ENCODE measurements at regions not wholly inside any gene's neighbourhood (a gene's known extent, or its start where the extent isn't known, plus 50 kb on each side); places are given as distances from the start of the nearest gene placed in this dataset.

DNA sequence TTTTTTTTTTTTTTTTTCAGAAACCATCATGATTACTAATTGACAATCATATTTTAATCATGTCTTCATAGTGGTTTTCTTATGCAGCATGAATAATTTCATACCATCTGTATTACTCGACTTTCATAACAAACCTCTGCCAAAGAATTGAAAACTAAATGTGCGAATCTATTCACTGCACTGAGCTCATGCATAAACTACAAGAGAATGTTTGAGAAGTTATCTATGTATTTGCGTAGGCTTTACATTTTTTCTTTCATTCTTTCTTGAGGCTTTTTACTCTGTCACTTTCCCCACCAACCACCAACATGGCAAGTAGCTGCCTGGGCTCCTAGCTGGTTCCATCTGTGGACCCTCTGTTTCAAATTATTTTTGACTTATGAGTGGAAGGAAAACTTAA, 1761.0 kb downstream of the STIM2 start:
- Histone ChIP-seq H3K9ac (ENCODE audit: low read length in 2 of 2) (no peak overlapping the region), H3K27me3 (ENCODE audit: control insufficient read depth in 1 of 2, insufficient read depth in 2 of 2, low read length in 2 of 2) (no peaks in the 10 kb centered on the region), H3K27ac (ENCODE audit: low read length) (no peak overlapping the region), H3K4me1 (ENCODE audit: control insufficient read depth, insufficient read depth, low read length) (no peaks in the 10 kb centered on the region), H3K4me3 (ENCODE audit: low read length in 2 of 2) (no peak overlapping the region), H3K9me3 (ENCODE audit: control insufficient read depth in 2 of 2, low read length in 2 of 2) (no peaks in the 10 kb centered on the region), H3K36me3 (ENCODE audit: control insufficient read depth in 2 of 2, insufficient read depth in 2 of 2, low read length in 2 of 2) (no peaks in the 10 kb centered on the region)

DNA sequence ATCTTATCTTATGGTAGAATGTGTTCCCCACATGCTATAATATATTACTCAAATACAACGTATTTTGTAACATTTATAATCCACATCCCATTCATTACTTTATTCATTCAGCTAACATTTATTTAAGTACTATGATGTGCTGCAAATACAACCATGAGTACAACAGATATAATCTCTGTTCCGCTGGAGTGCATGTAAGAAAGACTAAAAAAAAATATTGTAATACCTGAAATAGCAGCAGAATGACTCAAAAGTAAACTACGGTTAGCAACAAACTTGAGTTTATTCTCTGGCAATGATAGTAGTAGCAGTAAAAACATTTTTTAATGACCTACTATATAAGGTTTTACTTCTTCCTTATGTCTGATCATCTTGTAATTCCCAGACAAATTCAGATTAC, 1776.3 kb downstream of the STIM2 start:
- H3K4me1 ChIP-seq (ENCODE audit: control insufficient read depth, insufficient read depth, low read length) = no peaks in the 10 kb centered on the region
- H3K27ac ChIP-seq (ENCODE audit: low read length) = no peak overlapping the region
- H3K9me3 ChIP-seq (ENCODE audit: control insufficient read depth in 2 of 2, low read length in 2 of 2) = no peaks in the 10 kb centered on the region
- H3K27me3 ChIP-seq (ENCODE audit: control insufficient read depth in 1 of 2, insufficient read depth in 2 of 2, low read length in 2 of 2) = no peaks in the 10 kb centered on the region
- no peak overlapping the region for H3K4me3 ChIP-seq (ENCODE audit: low read length in 2 of 2)
- no peaks in the 10 kb centered on the region for H3K36me3 ChIP-seq (ENCODE audit: control insufficient read depth in 2 of 2, insufficient read depth in 2 of 2, low read length in 2 of 2)
- no peak overlapping the region for H3K9ac ChIP-seq (ENCODE audit: low read length in 2 of 2)

DNA sequence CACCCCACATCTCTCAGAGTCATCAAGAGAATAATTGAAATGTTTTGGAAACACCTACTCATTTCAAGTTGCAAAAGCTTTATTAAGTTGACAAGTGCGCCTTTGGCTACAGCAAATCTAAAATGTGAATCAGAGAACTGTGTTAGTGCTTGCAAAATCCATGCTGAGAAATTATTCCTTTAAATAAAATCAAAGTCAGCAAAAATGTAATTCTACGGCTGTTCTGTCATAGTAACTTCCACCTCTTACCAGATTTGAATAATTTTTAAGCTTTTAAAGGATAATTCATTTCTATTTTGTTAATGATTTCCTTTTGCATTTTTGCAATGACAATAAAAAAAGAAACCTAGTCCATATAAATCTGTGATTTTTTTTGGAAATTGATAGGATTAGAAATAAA, 1779.1 kb downstream of the STIM2 start:
- Histone ChIP-seq H3K27me3 (ENCODE audit: control insufficient read depth in 1 of 2, insufficient read depth in 2 of 2, low read length in 2 of 2) (no peaks in the 10 kb centered on the region), H3K9ac (ENCODE audit: low read length in 2 of 2) (no peak overlapping the region), H3K4me1 (ENCODE audit: control insufficient read depth, insufficient read depth, low read length) (no peaks in the 10 kb centered on the region), H3K27ac (ENCODE audit: low read length) (no peak overlapping the region), H3K9me3 (ENCODE audit: control insufficient read depth in 2 of 2, low read length in 2 of 2) (no peaks in the 10 kb centered on the region), H3K4me3 (ENCODE audit: low read length in 2 of 2) (no peak overlapping the region), H3K36me3 (ENCODE audit: control insufficient read depth in 2 of 2, insufficient read depth in 2 of 2, low read length in 2 of 2) (no peaks in the 10 kb centered on the region)

DNA sequence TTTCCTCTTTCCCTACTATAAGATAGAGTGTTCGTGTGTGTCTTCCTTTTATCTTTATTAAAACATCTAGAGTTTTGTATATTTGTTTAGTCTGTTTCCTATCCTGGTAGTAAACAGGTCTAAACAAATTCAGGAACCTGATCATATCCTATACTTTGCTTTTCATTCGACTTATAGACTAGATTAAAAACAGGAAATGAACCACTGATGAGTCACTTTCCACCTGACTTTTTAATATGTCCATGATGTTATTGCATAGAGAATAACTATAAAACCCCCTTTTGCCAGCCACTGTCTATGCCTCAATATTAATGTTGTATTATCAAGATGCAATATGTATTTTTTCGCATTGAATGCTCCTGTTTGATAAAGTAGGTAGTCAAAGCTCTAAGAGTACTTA, 1794.0 kb downstream of the STIM2 start:
- H3K4me1 ChIP-seq (ENCODE audit: control insufficient read depth, insufficient read depth, low read length) = no peaks in the 10 kb centered on the region
- H3K9me3 ChIP-seq (ENCODE audit: control insufficient read depth in 2 of 2, low read length in 2 of 2) = no peaks in the 10 kb centered on the region
- H3K27ac ChIP-seq (ENCODE audit: low read length) = no peak overlapping the region
- H3K36me3 ChIP-seq (ENCODE audit: control insufficient read depth in 2 of 2, insufficient read depth in 2 of 2, low read length in 2 of 2) = no peaks in the 10 kb centered on the region
- H3K9ac ChIP-seq (ENCODE audit: low read length in 2 of 2) = no peak overlapping the region
- H3K4me3 ChIP-seq (ENCODE audit: low read length in 2 of 2) = no peak overlapping the region
- no peaks in the 10 kb centered on the region for H3K27me3 ChIP-seq (ENCODE audit: control insufficient read depth in 1 of 2, insufficient read depth in 2 of 2, low read length in 2 of 2)

DNA sequence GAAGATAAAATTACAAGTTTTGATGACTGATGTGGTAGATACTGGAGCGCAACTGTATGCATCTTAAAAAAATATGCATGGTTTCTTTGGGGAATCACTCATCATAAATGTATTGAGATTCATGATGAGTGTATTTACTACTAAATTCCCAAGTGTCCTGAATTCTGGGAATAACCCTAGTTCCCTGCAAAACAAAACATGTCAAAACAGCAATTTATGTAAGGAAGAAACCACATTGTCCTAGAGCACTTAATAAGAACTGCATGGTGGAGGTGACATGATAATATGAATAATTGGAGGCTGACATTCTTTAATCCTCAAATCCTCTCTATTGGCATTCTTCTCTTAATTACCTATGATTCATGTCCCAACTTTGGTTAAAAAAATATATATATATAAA, 1804.7 kb downstream of the STIM2 start:
- Histone ChIP-seq H3K27ac (ENCODE audit: low read length) (no peak overlapping the region), H3K4me1 (ENCODE audit: control insufficient read depth, insufficient read depth, low read length) (no peaks in the 10 kb centered on the region), H3K9ac (ENCODE audit: low read length in 2 of 2) (no peak overlapping the region), H3K9me3 (ENCODE audit: control insufficient read depth in 2 of 2, low read length in 2 of 2) (no peaks in the 10 kb centered on the region), H3K4me3 (ENCODE audit: low read length in 2 of 2) (no peak overlapping the region), H3K36me3 (ENCODE audit: control insufficient read depth in 2 of 2, insufficient read depth in 2 of 2, low read length in 2 of 2) (no peaks in the 10 kb centered on the region), H3K27me3 (ENCODE audit: control insufficient read depth in 1 of 2, insufficient read depth in 2 of 2, low read length in 2 of 2) (no peaks in the 10 kb centered on the region)

DNA sequence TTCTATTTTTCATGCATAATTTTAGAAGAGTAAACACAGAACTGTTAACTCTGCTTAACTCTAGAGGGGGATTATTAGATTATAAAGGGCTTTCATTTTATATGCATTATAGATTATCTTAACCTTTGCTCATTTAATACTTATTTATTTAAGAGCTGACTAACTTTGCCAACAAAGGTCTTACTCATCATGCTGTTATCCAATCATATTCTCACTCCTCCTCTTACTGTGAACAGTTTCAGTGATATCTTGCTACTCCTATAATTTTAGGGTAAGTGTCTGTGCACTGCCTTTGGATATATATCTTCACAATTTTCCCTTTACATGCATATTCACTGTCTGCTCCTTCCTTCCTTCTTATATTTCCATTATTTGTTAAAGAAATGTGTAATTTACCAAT, 1814.9 kb downstream of the STIM2 start:
- no peaks in the 10 kb centered on the region for H3K36me3 ChIP-seq (ENCODE audit: control insufficient read depth in 2 of 2, insufficient read depth in 2 of 2, low read length in 2 of 2)

DNA sequence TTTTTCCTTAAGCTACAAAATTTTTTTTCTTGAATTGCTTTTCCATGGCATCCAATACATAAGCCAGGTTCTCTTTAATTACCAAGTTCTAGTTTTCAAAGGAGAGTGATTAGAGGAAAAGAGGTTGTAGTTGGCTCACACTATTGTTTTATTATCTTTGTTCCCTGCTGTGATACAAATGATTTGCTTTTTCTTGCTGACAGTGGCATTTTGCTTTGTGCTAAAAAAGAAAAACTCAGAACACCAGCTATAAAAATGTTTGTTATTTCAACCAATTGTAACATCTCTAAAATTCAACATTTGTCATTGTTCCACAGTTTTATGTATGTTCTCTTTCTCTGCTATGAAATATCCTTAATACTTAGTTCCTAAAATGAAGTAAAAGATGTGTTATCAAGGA, 1817.2 kb downstream of the STIM2 start:
- Histone ChIP-seq H3K36me3 (ENCODE audit: control insufficient read depth in 2 of 2, insufficient read depth in 2 of 2, low read length in 2 of 2) (no peaks in the 10 kb centered on the region), H3K4me3 (ENCODE audit: low read length in 2 of 2) (no peak overlapping the region), H3K27me3 (ENCODE audit: control insufficient read depth in 1 of 2, insufficient read depth in 2 of 2, low read length in 2 of 2) (no peaks in the 10 kb centered on the region)

More for the DNA sequence above, 1814.9 kb downstream of the STIM2 start:
- H3K4me3 ChIP-seq (ENCODE audit: low read length in 2 of 2) = no peak overlapping the region
- no peak overlapping the region for H3K9ac ChIP-seq (ENCODE audit: low read length in 2 of 2)
- no peaks in the 10 kb centered on the region for H3K27me3 ChIP-seq (ENCODE audit: control insufficient read depth in 1 of 2, insufficient read depth in 2 of 2, low read length in 2 of 2)
- H3K9me3 ChIP-seq (ENCODE audit: control insufficient read depth in 2 of 2, low read length in 2 of 2) = no peaks in the 10 kb centered on the region
- no peak overlapping the region for H3K27ac ChIP-seq (ENCODE audit: low read length)
- H3K4me1 ChIP-seq (ENCODE audit: control insufficient read depth, insufficient read depth, low read length) = no peaks in the 10 kb centered on the region

DNA sequence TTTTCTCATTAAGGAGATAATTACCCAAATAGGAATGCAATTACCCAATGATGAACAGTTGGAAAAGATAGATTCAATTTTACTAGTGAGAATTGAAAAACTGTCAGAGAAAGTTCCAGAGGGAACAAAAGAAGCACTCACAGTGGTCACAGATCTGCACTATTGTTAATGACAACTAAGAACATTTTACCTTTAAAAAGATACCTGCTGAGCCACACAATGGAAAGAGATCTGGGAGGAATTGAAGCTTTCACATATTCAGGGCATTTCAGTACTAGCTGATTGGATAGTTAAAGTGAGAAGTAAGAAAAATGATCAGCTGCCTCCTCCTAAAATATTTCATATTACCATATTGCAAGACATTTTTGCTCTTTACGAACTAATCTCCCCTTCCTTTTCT, 1822.2 kb downstream of the STIM2 start:
- H3K4me3 ChIP-seq (ENCODE audit: low read length in 2 of 2) = no peak overlapping the region
- no peaks in the 10 kb centered on the region for H3K4me1 ChIP-seq (ENCODE audit: control insufficient read depth, insufficient read depth, low read length)
- no peak overlapping the region for H3K9ac ChIP-seq (ENCODE audit: low read length in 2 of 2)
- no peaks in the 10 kb centered on the region for H3K36me3 ChIP-seq (ENCODE audit: control insufficient read depth in 2 of 2, insufficient read depth in 2 of 2, low read length in 2 of 2)
- no peaks in the 10 kb centered on the region for H3K9me3 ChIP-seq (ENCODE audit: control insufficient read depth in 2 of 2, low read length in 2 of 2)
- H3K27ac ChIP-seq (ENCODE audit: low read length) = no peak overlapping the region
- H3K27me3 ChIP-seq (ENCODE audit: control insufficient read depth in 1 of 2, insufficient read depth in 2 of 2, low read length in 2 of 2) = no peaks in the 10 kb centered on the region

More for the DNA sequence above, 1817.2 kb downstream of the STIM2 start:
- H3K27ac ChIP-seq (ENCODE audit: low read length) = no peak overlapping the region
- H3K9me3 ChIP-seq (ENCODE audit: control insufficient read depth in 2 of 2, low read length in 2 of 2) = no peaks in the 10 kb centered on the region
- H3K9ac ChIP-seq (ENCODE audit: low read length in 2 of 2) = no peak overlapping the region
- no peaks in the 10 kb centered on the region for H3K4me1 ChIP-seq (ENCODE audit: control insufficient read depth, insufficient read depth, low read length)

DNA sequence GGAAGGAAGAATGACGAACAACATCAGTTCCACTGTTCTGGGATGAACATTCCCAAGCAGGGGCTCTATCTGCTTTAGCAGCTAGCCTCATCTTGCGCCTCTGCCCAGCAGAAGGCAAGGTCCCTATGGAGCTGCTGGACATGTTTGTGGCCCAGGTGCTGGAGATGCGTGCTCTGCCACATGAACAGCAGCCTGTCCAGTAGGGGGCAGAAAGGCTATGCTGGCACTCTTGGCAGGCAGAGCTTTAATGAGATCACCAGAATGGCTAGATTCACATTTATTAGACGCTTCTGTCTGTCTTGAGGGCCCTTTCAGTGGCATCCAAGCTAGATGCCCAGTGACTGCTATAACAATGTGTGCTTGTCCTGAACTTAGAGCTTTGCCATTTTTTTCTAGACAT, 1826.0 kb downstream of the STIM2 start:
- Histone ChIP-seq H3K9me3 (ENCODE audit: control insufficient read depth in 2 of 2, low read length in 2 of 2) (no peaks in the 10 kb centered on the region), H3K4me3 (ENCODE audit: low read length in 2 of 2) (no peak overlapping the region), H3K27ac (ENCODE audit: low read length) (no peak overlapping the region), H3K4me1 (ENCODE audit: control insufficient read depth, insufficient read depth, low read length) (no peaks in the 10 kb centered on the region), H3K36me3 (ENCODE audit: control insufficient read depth in 2 of 2, insufficient read depth in 2 of 2, low read length in 2 of 2) (no peaks in the 10 kb centered on the region), H3K9ac (ENCODE audit: low read length in 2 of 2) (no peak overlapping the region), H3K27me3 (ENCODE audit: control insufficient read depth in 1 of 2, insufficient read depth in 2 of 2, low read length in 2 of 2) (no peaks in the 10 kb centered on the region)

DNA sequence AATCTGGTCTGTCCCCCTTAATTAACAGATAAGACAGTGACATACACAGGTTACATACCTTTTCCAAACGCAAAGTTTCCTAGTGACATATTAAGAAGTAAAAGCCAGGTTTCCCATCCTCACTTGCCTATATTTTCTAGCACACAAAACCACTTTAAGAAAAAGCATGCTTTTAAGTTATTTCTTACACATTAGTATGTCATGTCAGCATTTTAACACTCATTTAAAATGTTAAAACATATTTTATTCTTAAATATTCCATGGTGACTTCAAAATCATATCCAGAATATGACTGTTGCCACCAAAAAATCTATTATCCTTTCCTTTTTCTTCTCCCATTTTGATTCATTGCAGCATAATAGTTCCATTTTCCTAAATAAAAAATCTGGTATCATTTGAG, 1830.2 kb downstream of the STIM2 start:
- no peak overlapping the region for H3K27ac ChIP-seq (ENCODE audit: low read length)
- no peaks in the 10 kb centered on the region for H3K9me3 ChIP-seq (ENCODE audit: control insufficient read depth in 2 of 2, low read length in 2 of 2)
- H3K36me3 ChIP-seq (ENCODE audit: control insufficient read depth in 2 of 2, insufficient read depth in 2 of 2, low read length in 2 of 2) = no peaks in the 10 kb centered on the region
- no peaks in the 10 kb centered on the region for H3K4me1 ChIP-seq (ENCODE audit: control insufficient read depth, insufficient read depth, low read length)
- no peaks in the 10 kb centered on the region for H3K27me3 ChIP-seq (ENCODE audit: control insufficient read depth in 1 of 2, insufficient read depth in 2 of 2, low read length in 2 of 2)
- H3K9ac ChIP-seq (ENCODE audit: low read length in 2 of 2) = no peak overlapping the region
- no peak overlapping the region for H3K4me3 ChIP-seq (ENCODE audit: low read length in 2 of 2)

DNA sequence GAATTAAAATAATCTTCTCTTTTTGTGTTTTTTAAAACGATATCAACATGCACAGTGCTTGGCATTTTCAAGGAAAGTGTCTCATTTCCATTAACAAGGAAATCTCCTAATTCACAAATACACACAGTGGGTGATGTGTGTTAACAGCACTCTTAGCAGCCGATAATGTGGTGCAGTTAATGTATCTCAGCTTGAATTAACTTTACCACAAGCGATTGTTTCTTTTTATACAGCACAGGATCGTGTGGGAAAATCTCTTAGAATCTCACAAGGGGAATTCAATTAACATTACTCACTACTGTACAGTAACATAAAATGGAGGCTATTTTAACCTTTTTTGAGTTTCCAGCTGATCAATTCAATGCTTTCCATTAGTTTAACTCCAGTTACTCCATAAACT, 1841.9 kb downstream of the STIM2 start:
- Histone ChIP-seq H3K27ac (ENCODE audit: low read length) (no peak overlapping the region), H3K4me1 (ENCODE audit: control insufficient read depth, insufficient read depth, low read length) (no peaks in the 10 kb centered on the region), H3K9me3 (ENCODE audit: control insufficient read depth in 2 of 2, low read length in 2 of 2) (no peaks in the 10 kb centered on the region), H3K4me3 (ENCODE audit: low read length in 2 of 2) (no peak overlapping the region), H3K36me3 (ENCODE audit: control insufficient read depth in 2 of 2, insufficient read depth in 2 of 2, low read length in 2 of 2) (no peaks in the 10 kb centered on the region), H3K27me3 (ENCODE audit: control insufficient read depth in 1 of 2, insufficient read depth in 2 of 2, low read length in 2 of 2) (no peaks in the 10 kb centered on the region), H3K9ac (ENCODE audit: low read length in 2 of 2) (no peak overlapping the region)

DNA sequence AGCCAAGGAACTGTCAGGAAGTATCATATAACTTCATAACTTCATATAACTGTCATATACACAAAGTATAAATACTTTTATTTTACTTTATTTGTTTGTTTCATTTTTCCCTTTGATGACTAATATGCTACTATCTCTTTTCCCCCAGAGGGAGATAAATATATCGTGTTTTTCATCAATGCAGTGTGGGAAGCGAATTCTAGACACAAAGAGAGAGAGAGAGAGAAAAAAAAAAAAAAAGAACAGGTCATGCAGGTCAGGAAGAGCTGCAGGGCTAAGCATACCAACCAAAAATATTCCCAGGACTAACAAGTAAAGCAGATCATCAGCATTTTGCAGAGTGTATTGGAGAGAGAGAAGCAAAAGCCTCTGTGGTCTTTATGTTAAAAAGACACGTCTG, 1849.2 kb downstream of the STIM2 start:
- Histone ChIP-seq H3K4me1 (ENCODE audit: control insufficient read depth, insufficient read depth, low read length) (no peaks in the 10 kb centered on the region), H3K27me3 (ENCODE audit: control insufficient read depth in 1 of 2, insufficient read depth in 2 of 2, low read length in 2 of 2) (no peaks in the 10 kb centered on the region), H3K4me3 (ENCODE audit: low read length in 2 of 2) (no peak overlapping the region), H3K9me3 (ENCODE audit: control insufficient read depth in 2 of 2, low read length in 2 of 2) (no peaks in the 10 kb centered on the region), H3K9ac (ENCODE audit: low read length in 2 of 2) (no peak overlapping the region), H3K27ac (ENCODE audit: low read length) (no peak overlapping the region), H3K36me3 (ENCODE audit: control insufficient read depth in 2 of 2, insufficient read depth in 2 of 2, low read length in 2 of 2) (no peaks in the 10 kb centered on the region)
